BLaER1 treated with 17β-estradiol and CSF1 and Interleukin-3, amounts not matched to agents 10 nM and 100 nM (cell line): ENCODE measurements at regions not wholly inside any gene's neighbourhood (a gene's known extent, or its start where the extent isn't known, plus 50 kb on each side); places are given as distances from the start of the nearest gene placed in this dataset.

ENCODE experiments used
- H3K27ac ChIP-seq, 11 experiments: shearing (Covaris generic); formaldehyde crosslinking; 2 replicates each; pipeline ENCODE4 v1.8.1; 2022
- H3K27me3 ChIP-seq, 11 experiments: shearing (Covaris generic); formaldehyde crosslinking; 2 replicates each; pipeline ENCODE4 v1.8.1; 2022
- H3K36me3 ChIP-seq, 11 experiments: shearing (Covaris generic); formaldehyde crosslinking; 2 replicates each; pipeline ENCODE4 v1.8.1; 2022
- H3K4me1 ChIP-seq, 10 experiments: shearing (Covaris generic); formaldehyde crosslinking; 2 replicates each; pipeline ENCODE4 v1.8.1; 2022
- H3K4me2 ChIP-seq, 11 experiments: shearing (Covaris generic); formaldehyde crosslinking; 2 replicates each; pipeline ENCODE4 v1.8.1; 2022
- H3K4me3 ChIP-seq, 10 experiments: shearing (Covaris generic); formaldehyde crosslinking; 2 replicates each; pipeline ENCODE4 v1.8.1; 2022
- H3K9ac ChIP-seq, 11 experiments: shearing (Covaris generic); formaldehyde crosslinking; 2 replicates each; pipeline ENCODE4 v1.8.1; 2022
- H3K9me3 ChIP-seq, 11 experiments: shearing (Covaris generic); formaldehyde crosslinking; replicated peaks in 1 of 11; 2 replicates each; pipeline ENCODE4 v1.8.1; 2022
- H4K20me1 ChIP-seq, 11 experiments: shearing (Covaris generic); formaldehyde crosslinking; 2 replicates each; pipeline ENCODE4 v1.8.1; 2022
- Cebpa-rat ChIP-seq, 11 experiments: shearing (Covaris generic); IDR thresholded peaks; 2 replicates each; pipeline ENCODE4 v1.8.1; 2022

DNA sequence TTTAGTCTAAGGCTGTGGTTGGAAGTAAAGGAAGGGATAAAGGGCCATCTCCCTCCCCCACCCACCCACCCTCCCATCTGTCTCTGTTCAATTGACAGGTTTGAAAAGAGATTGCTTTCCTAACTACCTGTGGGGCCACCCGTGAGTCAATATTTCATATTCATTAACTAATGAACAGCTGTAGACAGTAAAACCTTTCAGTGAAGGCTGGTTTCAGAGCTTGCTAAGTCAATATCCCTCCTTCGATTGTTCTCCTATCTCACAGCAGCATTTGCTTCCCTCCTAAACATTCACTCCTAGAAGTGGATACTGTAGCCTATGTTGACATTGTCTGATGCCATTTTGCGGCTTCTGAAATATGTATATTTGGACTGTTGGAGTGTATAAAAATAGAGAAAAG, 85.9 kb upstream of the SYNPR start:
- H3K4me3 ChIP-seq: no peak overlapping the region
- H3K27me3 ChIP-seq: peaks cover 0 to 10% (median 8%) of the 10 kb centered on the region in 11 experiments; a peak in 11 of 22 replicates
- no peak for TF ChIP-seq Cebpa-rat (IDR thresholded peaks at IDR 0.05)

DNA sequence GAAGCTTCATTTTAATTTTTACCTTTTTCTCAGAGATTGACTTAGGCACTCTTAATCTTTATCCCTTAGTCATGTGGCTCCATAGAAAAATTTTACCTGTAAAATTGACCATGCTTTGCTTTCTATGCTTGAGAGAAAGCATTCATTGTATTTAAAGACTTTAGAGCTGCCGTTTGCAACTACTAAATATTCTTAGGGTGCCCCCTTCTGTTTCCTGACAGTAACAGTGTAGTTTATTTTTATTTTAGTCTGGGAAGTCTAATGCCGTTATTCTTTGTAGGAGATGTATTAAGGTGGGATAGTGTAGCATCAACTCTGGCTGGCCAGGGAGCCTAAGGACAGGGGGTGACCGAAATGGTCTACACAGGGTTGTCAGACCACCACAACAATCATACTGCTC, 84.5 kb upstream of the SYNPR start:
- no peaks in the 10 kb centered on the region for H3K9me3 ChIP-seq
- no peaks in the 10 kb centered on the region for H3K36me3 ChIP-seq
- H3K4me3 ChIP-seq: no peak overlapping the region
- no peak overlapping the region for H3K4me2 ChIP-seq
- H3K4me1 ChIP-seq: no peaks in the 10 kb centered on the region
- H3K9ac ChIP-seq: no peak overlapping the region
- no peaks in the 10 kb centered on the region for H4K20me1 ChIP-seq
- H3K27me3 ChIP-seq: peaks cover 0 to 10% (median 8%) of the 10 kb centered on the region in 11 experiments; a peak in 11 of 22 replicates
- no peak overlapping the region for H3K27ac ChIP-seq
- no peak for TF ChIP-seq Cebpa-rat (IDR thresholded peaks at IDR 0.05)

More for the DNA sequence above, 85.9 kb upstream of the SYNPR start:
- H3K4me2 ChIP-seq: no peak overlapping the region
- H3K9ac ChIP-seq: no peak overlapping the region
- no peaks in the 10 kb centered on the region for H3K9me3 ChIP-seq
- H3K36me3 ChIP-seq: no peaks in the 10 kb centered on the region
- H3K27ac ChIP-seq: no peak overlapping the region
- H4K20me1 ChIP-seq: no peaks in the 10 kb centered on the region
- H3K4me1 ChIP-seq: no peaks in the 10 kb centered on the region

DNA sequence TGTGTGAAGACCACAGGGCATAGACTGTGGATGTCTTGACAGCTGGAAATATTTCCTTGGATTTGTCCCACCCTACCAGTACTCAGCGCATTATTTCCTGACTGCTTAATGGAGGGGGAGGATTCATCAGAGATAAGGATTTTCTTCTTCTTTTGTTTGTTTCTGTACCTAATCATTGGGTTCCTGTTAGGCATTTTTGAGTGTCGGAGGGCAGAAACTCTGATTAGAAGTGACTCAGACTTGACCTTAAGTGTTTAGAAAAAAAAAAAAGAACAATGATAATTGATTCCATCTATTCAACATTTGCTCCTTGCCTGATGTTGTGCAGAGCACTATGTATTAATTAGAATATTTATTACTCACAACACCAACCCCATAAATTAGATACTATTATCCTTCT, 78.5 kb upstream of the SYNPR start:
- H3K9me3 ChIP-seq: no peaks in the 10 kb centered on the region
- no peaks in the 10 kb centered on the region for H3K36me3 ChIP-seq
- TF ChIP-seq Cebpa-rat (IDR thresholded peaks at IDR 0.05): no peak

DNA sequence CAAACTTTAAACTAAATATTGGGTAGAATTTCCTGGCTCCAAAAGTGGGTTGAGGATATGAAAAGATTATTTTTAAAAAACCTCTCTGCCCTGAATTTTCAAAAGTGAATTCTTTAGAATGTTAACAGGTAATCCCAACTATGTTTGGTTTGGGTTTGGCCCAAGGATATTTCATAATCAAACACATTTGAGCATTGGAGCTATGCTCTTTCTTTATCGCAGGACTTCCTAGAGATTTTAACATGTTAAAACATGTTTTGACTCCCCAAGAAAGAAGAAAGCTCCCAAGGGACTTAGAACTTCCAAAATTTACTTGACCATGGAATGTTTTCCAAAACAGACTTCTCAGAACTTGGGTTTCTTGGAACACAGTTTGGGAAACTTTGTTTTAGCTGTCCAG, 75.6 kb upstream of the SYNPR start:
- Histone ChIP-seq H3K4me3 (no peak overlapping the region), H3K36me3 (no peaks in the 10 kb centered on the region), H3K4me2 (no peak overlapping the region), H3K9ac (no peak overlapping the region), H3K9me3 (no peaks in the 10 kb centered on the region), H3K27me3 (no peaks in the 10 kb centered on the region), H3K4me1 (no peaks in the 10 kb centered on the region), H4K20me1 (no peaks in the 10 kb centered on the region), H3K27ac (no peak overlapping the region)
- no peak for TF ChIP-seq Cebpa-rat (IDR thresholded peaks at IDR 0.05)

More for the DNA sequence above, 78.5 kb upstream of the SYNPR start:
- H3K9ac ChIP-seq: no peak overlapping the region
- no peak overlapping the region for H3K4me2 ChIP-seq
- no peak overlapping the region for H3K4me3 ChIP-seq
- no peak overlapping the region for H3K27ac ChIP-seq
- no peaks in the 10 kb centered on the region for H3K27me3 ChIP-seq
- no peaks in the 10 kb centered on the region for H3K4me1 ChIP-seq
- no peaks in the 10 kb centered on the region for H4K20me1 ChIP-seq

DNA sequence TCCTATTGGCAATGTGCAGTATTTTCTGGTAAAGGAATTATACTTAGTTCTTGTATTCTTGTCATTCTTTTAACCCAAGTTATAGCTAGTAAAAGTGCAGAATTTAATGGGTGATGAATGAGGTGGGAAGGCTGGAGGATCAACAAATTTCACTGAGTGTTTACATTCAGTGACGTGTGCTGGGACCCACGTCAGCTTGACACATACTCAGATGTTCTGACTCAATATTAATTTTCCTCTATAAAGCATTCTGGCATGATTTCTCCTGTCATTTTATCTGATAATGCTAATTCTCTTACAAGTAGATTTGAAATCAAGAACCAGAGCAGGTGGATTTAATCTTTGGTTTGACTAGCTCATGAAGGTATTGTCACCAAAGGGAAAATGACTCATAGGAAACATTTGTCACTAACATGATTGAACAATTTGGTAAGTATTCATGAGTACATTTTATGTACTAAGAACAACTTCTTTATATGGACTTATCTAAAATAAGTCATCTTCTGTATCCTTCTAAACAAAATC, 71.0 kb upstream of the SYNPR start:
- Histone ChIP-seq H3K4me2 (no peak overlapping the region), H3K4me3 (no peak overlapping the region)
- no peak for TF ChIP-seq Cebpa-rat (IDR thresholded peaks at IDR 0.05)

DNA sequence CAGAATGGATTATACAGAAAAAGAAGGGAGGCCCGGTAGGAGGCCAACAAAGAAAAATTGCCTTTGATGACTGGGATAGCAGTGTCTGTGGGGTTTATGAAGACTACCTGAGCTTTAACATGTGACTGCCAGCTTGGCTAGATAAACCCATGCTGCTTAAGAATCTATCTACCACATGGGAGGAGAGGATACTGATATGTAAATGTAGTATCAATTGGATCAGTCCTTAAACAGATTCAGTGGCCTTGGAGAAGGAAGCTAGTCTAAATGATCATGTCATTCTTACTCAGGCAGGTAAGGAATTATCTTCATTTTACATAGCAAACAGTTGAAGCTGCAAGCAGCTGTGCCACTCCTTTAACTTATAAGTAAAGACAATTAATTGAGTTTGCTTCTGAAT, 50.0 kb upstream of the SYNPR start:
- H3K4me2 ChIP-seq: no peak overlapping the region
- H3K4me1 ChIP-seq: no peaks in the 10 kb centered on the region
- H3K27me3 ChIP-seq: no peaks in the 10 kb centered on the region
- no peaks in the 10 kb centered on the region for H3K36me3 ChIP-seq
- TF ChIP-seq Cebpa-rat (IDR thresholded peaks at IDR 0.05): no peak
- no peaks in the 10 kb centered on the region for H4K20me1 ChIP-seq
- no peak overlapping the region for H3K27ac ChIP-seq
- H3K9ac ChIP-seq: no peak overlapping the region
- H3K9me3 ChIP-seq: no peaks in the 10 kb centered on the region
- H3K4me3 ChIP-seq: no peak overlapping the region

More for the DNA sequence above, 71.0 kb upstream of the SYNPR start:
- H3K36me3 ChIP-seq: no peaks in the 10 kb centered on the region
- no peaks in the 10 kb centered on the region for H4K20me1 ChIP-seq
- H3K9ac ChIP-seq: no peak overlapping the region
- H3K9me3 ChIP-seq: no peaks in the 10 kb centered on the region
- no peak overlapping the region for H3K27ac ChIP-seq
- H3K27me3 ChIP-seq: no peaks in the 10 kb centered on the region
- no peaks in the 10 kb centered on the region for H3K4me1 ChIP-seq
